22Rv1 (cell line): ENCODE measurements at regions not wholly inside any gene's neighbourhood (a gene's known extent, or its start where the extent isn't known, plus 50 kb on each side); places are given as distances from the start of the nearest gene placed in this dataset.

Source experiments
- ZFX ChIP-seq: fragments of 450-650 bp; IDR thresholded peaks from 2 replicates; pipeline ENCODE4 v1.6.1; 2017; ENCODE audit warnings: antibody characterized with exemption, borderline replicate concordance
- TF ChIP-seq, protein P1 (sequence below): fragments of 450-650 bp; IDR thresholded peaks from 2 replicates; pipeline ENCODE4 v1.5.1; 2017; ENCODE audit warnings: mild to moderate bottlenecking

GRCh38 chr4:17165286-17165685 is 266.8 kb upstream of the LDB2 start:
- TF ChIP-seq, protein P1, sequence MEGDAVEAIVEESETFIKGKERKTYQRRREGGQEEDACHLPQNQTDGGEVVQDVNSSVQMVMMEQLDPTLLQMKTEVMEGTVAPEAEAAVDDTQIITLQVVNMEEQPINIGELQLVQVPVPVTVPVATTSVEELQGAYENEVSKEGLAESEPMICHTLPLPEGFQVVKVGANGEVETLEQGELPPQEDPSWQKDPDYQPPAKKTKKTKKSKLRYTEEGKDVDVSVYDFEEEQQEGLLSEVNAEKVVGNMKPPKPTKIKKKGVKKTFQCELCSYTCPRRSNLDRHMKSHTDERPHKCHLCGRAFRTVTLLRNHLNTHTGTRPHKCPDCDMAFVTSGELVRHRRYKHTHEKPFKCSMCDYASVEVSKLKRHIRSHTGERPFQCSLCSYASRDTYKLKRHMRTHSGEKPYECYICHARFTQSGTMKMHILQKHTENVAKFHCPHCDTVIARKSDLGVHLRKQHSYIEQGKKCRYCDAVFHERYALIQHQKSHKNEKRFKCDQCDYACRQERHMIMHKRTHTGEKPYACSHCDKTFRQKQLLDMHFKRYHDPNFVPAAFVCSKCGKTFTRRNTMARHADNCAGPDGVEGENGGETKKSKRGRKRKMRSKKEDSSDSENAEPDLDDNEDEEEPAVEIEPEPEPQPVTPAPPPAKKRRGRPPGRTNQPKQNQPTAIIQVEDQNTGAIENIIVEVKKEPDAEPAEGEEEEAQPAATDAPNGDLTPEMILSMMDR: no peak
- no peak for TF ChIP-seq ZFX
